NCI-H1436 (cell line): ENCODE measurements at regions not wholly inside any gene's neighbourhood (a gene's known extent, or its start where the extent isn't known, plus 50 kb on each side); places are given as distances from the start of the nearest gene placed in this dataset.

Experiments
- DNase-seq: peaks from one replicate; lab custom pipeline; 2025; lab: John Stamatoyannopoulos, UW

DNA sequence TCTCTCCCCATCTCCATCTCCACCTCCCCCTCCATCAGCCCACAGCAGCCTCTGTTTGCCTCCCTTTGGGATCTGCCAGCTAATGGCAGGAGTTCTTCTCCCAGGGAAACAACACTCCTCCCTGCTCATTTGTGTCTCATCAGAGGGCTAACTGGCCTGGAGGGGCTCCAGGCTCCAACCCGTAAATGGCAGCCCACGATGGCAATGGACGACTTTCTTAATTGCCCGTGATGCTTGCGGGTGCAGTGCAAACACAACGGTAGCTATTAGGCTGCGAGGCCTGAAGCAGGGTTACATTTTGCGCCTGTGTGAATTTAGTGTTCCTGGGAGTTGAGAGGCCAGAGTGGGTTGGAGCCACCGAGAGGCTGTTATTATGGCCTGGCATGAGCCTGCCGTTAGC, 285.1 kb downstream of the TNS1 start:
- peak; percentile 2 for DNase-seq

DNA sequence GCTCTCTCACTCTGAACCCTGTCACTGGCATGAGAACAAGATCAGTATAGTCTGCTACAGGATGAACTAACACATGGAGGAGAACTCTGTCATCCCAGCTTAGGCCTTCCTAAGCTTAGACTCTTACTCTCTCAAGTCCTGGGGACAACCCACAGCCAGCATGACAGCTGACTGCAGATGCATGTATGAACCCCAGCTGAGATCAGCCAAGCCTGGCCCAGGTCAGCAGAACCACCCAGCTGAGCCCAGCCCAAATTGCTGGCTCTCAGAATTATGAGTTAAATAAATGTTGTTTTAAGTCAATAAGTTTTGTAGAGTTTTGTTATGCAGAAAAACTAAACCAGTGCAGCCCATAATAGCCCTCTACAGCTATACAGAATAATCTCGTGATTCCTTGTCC, 287.3 kb downstream of the TNS1 start:
- no peak for DNase-seq

- no peak for DNase-seq
Measured at GRCh38 chr2:217714287-217714751, 288.5 kb downstream of the TNS1 start.

GRCh38 chr2:217713395-217714286, 289.2 kb downstream of the TNS1 start:
- peak; percentile 59 for DNase-seq

DNA sequence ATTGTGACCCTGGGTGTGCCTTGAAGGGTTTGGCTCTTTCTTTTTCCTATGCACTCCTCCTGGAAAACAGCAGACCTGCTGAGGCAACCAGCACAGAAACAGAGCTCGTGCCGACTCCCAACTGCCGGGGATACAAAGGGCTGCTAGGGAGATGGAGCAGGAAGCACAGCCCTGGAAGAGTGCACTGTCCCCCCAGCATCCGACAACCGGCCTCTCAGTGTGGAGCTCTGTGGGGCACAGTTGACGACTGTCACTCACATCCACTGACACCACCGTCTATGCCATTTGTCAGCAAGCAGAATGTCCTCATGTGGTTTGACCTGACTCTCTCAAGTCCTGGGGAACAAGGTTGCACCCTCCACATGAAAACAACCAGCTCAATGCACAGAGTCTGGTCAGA, 290.4 kb downstream of the TNS1 start:
- DNase-seq: no peak

GRCh38 chr2:217711188-217711587, 291.6 kb downstream of the TNS1 start:
- no peak for DNase-seq

GRCh38 chr2:217710211-217710765, 292.5 kb downstream of the TNS1 start:
- DNase-seq: no peak

DNA sequence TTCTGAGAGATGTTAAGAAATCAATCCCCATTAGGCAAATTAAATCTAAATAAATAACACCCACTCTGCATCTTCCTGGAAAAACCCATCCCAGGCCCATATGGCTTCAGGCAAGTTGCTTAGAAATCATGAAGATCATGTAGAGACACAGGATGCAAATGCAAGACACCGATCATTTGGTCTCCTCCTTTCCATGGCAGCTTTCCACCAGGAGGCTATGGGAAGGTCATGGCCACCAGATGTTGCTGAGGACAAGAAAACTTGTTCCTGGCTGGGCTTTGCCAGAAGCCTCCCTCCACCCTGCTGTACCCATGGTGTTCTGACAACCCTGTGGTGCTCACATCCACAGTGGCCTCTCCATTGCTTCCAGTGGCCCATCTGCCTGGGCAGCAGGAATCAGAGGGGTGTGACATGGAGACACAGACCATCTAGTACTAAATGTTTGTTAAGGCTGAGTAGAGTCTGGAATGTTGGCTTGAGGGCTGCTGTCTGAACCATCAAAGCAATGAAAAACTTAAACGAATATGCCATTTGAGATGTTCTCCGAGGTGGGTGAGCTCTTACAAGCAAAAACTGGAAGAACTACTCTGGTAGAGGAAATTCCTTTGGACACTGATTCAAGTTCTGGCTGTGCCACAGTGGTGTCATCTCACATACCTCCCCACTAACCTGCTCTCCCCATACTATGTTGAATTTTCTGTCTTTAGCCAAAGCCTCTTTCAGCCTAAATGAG, 293.2 kb downstream of the TNS1 start:
- no peak for DNase-seq

GRCh38 chr2:217707131-217707611, 295.6 kb downstream of the TNS1 start:
- no peak for DNase-seq

- no peak for DNase-seq
Measured at GRCh38 chr2:217706513-217706912, 296.3 kb downstream of the TNS1 start.

GRCh38 chr2:217706095-217706494, 296.7 kb downstream of the TNS1 start:
- DNase-seq: no peak

GRCh38 chr2:217705461-217705860, 297.3 kb downstream of the TNS1 start:
- DNase-seq: no peak

DNA sequence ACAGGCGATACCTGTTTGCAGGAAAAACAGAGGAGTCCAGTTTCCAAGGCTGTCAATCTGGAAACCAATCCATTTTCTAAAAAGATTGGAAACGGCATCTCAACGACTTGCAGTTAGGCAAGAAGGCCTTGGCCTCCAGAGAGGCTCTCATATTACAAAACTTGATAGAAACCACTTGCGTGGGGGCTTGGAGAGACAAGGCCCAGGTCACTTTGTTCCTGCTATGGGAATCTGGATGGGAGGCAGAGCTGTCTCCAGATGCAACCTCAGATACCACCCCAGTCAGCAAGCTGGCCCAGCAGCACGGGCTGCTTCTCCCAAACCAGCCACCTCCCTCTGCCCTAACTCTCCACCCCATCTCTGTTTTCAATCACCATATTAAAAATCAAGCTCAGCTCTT, 298.8 kb downstream of the TNS1 start:
- no peak for DNase-seq

DNA sequence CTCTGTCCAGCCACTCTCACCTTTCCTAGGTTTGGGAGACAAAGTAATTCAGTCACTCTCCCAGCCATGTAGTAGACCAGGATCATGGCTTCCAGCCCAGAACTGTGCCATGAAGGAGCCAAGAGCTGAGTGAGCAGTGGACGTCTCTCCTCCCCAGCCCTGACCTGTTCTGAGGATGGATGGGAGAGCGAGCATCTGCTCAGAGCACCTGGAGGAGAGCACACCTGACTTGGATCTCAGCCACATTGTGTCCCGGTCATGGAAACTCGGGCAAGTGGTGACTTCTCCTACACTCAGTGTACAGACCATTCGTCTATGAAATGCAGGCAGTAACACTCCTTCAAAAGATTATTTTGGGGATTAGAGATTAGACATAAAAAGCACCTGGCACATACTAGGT, 299.7 kb downstream of the TNS1 start:
- no peak for DNase-seq

- DNase-seq: no peak
Measured at GRCh38 chr2:217701622-217702021, 301.2 kb downstream of the TNS1 start.

DNA sequence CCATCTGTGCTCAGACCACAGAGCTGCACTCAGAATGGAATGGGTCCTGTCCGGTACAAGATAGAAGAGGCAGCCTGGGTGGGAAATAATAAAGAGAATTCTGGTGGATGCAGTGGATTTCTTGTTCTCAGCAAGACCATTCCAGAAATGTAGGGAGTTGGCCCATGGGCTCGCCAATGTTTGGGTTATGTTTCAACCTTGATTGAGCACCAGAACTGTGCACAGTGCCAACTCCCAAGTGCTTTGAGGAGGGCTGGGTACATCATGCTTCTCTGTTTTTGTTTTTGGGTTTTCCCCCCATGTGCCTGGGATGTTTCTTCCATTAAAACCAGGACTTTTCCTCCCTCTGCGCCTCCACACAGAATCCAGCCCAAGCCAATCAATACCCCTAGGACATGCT, 304.1 kb downstream of the TNS1 start:
- no peak for DNase-seq

- DNase-seq: no peak
Measured at GRCh38 chr2:217695033-217695520, 307.7 kb downstream of the TNS1 start.

DNA sequence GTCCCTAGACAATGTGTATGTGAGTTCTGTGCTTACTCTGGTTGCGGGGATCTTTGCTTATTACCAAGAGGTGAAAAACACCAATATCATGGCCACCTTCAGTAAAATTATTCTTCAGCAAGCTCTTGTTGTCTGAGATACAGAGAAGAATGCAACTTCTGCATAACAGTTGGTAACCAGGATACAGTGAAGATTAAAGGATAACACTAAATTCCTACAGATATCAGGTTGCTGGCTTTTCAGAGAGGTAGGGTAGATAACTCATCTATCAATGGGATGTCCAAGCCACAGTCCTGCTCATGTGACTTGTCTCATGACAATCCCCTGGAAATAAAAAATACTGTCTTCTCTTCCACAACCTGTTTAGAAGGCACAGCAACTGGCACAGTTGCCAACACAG, 308.5 kb downstream of the TNS1 start:
- no peak for DNase-seq

- no peak for DNase-seq
Measured at GRCh38 chr2:217693363-217693762, 309.4 kb downstream of the TNS1 start.

GRCh38 chr2:217691920-217692666, 310.7 kb downstream of the TNS1 start:
- no peak for DNase-seq

GRCh38 chr2:217691516-217691915, 311.3 kb downstream of the TNS1 start:
- DNase-seq: no peak

DNA sequence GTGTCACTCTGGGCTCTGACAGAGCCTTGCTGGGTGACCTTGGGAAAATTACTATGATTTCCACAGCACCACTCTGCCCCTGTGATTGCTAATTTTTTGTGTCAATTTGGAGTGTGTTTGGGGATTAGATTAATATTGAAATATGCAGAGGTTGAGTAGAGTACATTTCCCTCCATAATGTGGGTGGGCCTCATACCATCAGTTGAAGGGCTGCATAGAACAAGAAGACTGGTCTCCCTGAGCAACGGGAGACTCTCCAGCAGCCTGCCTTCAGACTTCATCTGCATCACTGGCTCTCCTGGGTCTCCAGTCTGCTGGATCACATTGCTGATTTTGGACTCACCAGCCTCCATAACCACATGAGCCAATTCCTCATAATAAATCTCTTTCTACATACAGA, 313.7 kb downstream of the TNS1 start:
- no peak for DNase-seq
